ENCODE measurements at regions not wholly inside any gene's neighbourhood (a gene's known extent, or its start where the extent isn't known, plus 50 kb on each side); places are given as distances from the start of the nearest gene placed in this dataset.

GRCh38 chr20:41894255-41894963 is 276.2 kb upstream of the CHD6 start:
- in situ Hi-C loops (cut with MboI; ENCODE audit: low pct_unique_long_range_greater_than_20kb, low sequenced_read_pairs), result no loop called here

DNA sequence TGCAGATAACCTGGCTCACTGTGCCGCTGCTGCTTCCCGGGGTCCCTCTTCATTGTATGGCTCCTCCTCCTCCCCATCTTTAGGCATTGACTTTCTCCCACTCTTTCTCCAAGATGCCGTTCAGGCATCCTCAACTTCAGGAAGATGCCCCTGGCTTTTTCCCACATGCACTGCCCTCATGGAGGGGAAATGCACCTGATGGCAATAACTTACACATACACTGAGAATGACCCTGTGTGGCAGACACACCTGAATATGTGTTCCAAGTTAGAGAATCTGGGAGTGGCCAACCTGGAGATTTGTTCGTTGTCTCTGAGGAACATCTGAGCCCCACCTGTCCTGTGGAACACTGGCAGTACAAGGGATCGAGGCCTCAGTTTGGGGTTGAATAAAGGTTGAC is 273.9 kb upstream of the CHD6 start:
- no peak for DNase-seq
- in situ Hi-C loops (cut with MboI; ENCODE audit: low pct_unique_long_range_greater_than_20kb, low sequenced_read_pairs), result no loop called here

More at GRCh38 chr20:41894255-41894963, 276.2 kb upstream of the CHD6 start:
- no peak for DNase-seq

DNA sequence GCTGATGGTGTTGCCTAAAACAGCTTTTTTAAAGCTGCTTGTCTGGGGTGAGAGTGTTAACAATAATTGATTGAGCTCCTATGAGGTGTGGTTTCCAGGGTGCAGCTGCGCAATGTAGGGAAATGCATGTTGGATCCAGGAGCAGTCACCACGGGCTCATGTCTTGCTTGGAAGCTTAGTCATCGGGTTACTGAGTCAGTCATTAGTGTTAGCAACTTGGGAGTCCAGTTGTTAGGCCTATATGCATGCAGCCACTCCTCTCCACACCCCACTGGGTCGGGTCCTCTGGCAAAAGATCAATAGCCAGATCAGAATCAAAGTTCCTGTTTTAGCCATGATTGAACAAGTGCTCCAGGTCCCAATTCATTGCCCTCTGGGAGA is 271.7 kb upstream of the CHD6 start:
- DNase-seq, result no peak
- in situ Hi-C loops (cut with MboI; ENCODE audit: low pct_unique_long_range_greater_than_20kb, low sequenced_read_pairs), result no loop called here

DNA sequence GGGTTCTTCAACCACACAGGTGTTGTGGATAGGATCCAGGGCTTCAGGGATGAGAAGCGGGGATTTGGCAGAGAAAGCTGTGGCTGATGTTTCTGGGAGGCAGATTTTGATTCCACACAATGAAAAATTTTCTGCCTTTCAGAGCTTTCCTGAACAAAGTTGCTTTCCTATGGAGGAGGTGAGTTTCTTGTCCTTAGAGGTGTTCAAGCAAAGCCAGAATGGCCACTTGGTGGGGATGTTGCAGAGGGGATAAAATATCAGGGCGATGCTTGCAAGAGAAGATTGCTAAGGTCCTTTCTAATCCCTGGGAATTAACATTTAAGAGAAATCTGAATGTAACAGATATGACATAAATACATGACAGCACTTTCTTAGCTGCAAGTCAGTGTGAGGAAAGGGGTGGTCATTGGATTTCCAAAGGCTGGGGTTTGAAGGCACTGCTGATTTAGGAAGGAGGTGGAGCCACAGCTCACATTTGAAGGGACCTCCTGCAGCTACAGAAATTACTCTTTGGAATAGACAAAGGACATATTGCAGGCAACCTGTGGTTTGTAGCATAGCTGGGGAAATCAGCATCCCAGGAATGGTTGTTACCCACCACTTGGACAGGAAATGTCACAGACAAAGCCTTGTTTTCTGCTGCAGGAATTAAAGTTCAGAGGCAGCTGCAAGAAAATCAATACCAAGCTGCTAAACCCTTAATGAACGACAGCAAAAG is 271.1 kb upstream of the CHD6 start:
- in situ Hi-C loops (cut with MboI; ENCODE audit: low pct_unique_long_range_greater_than_20kb, low sequenced_read_pairs), result no loop called here
- no peak for DNase-seq

- DNase-seq, result no peak
- in situ Hi-C loops (cut with MboI; ENCODE audit: low pct_unique_long_range_greater_than_20kb, low sequenced_read_pairs), result no loop called here
Observed at GRCh38 chr20:41888434-41888833, 270.3 kb upstream of the CHD6 start.

DNA sequence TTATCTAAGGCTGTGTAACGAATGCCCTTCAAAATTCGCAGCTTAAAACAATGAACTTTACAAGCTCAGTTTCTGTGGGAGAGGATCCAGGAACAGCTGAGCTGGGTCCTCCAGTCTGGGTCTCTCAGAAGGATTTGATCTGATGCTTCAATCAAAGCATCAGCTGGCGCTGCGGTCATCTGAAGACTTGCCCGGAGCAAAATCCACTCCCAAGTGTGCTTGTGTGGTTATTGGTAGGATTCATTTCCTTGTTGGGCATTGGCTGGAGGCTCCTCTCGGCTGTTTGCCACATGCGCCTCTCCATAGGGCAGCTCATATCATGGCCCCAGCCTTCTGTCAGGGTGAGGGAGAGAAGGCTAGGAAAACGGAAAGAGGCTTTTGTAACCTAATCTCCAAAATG is 269.3 kb upstream of the CHD6 start:
- in situ Hi-C loops (cut with MboI; ENCODE audit: low pct_unique_long_range_greater_than_20kb, low sequenced_read_pairs), result no loop called here

GRCh38 chr20:41881466-41882046 is 263.4 kb upstream of the CHD6 start:
- DNase-seq, result no peak
- in situ Hi-C loops (cut with MboI; ENCODE audit: low pct_unique_long_range_greater_than_20kb, low sequenced_read_pairs), result no loop called here

More for the DNA sequence above, 269.3 kb upstream of the CHD6 start:
- DNase-seq, result no peak

GRCh38 chr20:41879123-41879522 is 260.9 kb upstream of the CHD6 start:
- in situ Hi-C loops (cut with MboI; ENCODE audit: low pct_unique_long_range_greater_than_20kb, low sequenced_read_pairs), result no loop called here
- DNase-seq, result no peak

- DNase-seq, result no peak
- in situ Hi-C loops (cut with MboI; ENCODE audit: low pct_unique_long_range_greater_than_20kb, low sequenced_read_pairs), result no loop called here
Observed at GRCh38 chr20:41877911-41878310, 259.7 kb upstream of the CHD6 start.

DNA sequence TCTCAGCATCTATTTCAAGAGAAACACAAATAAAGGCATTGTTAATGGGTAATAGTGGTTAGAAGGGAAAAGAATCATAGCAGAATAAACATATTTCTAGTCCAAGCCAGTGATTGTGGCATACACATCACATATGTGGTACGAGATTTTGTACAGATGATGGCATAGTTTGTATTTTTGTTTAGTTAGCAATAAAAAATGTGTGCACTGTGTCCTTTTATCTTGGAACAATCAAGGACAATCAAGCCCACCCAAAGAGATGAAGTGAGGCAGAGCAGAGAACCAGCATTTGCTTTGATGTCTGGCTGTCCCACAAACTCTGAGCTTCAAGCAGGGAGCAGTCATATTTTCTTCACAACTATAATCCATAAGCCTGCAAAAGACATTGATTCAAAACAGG is 256.5 kb upstream of the CHD6 start:
- in situ Hi-C loops (cut with MboI; ENCODE audit: low pct_unique_long_range_greater_than_20kb, low sequenced_read_pairs), result no loop called here
- DNase-seq, result no peak

DNA sequence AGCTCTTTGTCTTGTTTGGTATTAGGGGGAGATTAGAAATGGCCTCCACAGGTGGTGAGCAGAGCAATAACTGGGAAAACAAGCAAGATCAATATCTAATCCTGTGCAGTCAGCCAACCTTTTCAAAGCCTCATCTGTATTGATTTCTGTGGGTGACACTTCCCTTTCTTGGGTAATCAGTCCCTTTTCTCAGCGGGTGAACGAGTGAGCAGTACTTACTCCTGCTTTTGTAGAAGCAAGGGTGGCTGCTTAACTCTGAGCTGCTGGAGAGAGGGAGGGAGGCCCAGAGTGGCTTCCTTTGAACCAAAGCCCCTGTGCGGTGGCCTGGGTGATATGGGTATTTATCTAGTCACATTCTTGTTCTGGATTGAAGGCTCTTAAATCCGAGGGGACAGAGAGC is 254.8 kb upstream of the CHD6 start:
- DNase-seq, result no peak
- in situ Hi-C loops (cut with MboI; ENCODE audit: low pct_unique_long_range_greater_than_20kb, low sequenced_read_pairs), result no loop called here

DNA sequence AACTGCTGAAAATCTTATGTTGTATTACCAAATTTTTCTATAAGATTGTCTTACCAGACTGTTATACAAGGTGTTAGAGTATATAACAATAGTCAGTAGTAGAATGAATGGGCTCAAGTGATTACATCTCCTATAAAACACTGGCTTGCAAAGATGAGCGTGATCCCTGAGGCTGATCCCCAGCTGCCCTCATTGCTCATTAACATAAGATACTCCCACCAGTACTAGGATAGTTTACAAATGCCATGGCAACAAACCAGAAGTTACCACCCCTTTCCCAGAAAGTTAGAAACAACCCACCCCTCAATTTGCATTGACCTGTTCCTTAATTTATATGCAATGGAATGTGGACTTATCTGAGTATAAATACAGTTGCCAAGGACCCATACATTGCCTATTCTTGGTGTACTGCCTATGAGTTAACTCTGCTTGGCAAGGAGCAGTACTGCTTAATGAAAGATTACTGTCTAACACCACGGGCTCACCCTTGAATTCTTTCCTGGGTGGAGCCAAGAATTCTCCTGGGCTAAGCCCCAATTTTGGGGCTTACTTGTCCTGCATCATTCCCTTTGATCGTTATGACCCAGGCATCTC is 252.8 kb upstream of the CHD6 start:
- no peak for DNase-seq
- in situ Hi-C loops (cut with MboI; ENCODE audit: low pct_unique_long_range_greater_than_20kb, low sequenced_read_pairs), result no loop called here

- DNase-seq, result no peak
- in situ Hi-C loops (cut with MboI; ENCODE audit: low pct_unique_long_range_greater_than_20kb, low sequenced_read_pairs), result no loop called here
Observed at GRCh38 chr20:41869261-41869660, 251.1 kb upstream of the CHD6 start.

GRCh38 chr20:41865938-41866337 is 247.8 kb upstream of the CHD6 start:
- in situ Hi-C loops (cut with MboI; ENCODE audit: low pct_unique_long_range_greater_than_20kb, low sequenced_read_pairs), result no loop called here
- no peak for DNase-seq

DNA sequence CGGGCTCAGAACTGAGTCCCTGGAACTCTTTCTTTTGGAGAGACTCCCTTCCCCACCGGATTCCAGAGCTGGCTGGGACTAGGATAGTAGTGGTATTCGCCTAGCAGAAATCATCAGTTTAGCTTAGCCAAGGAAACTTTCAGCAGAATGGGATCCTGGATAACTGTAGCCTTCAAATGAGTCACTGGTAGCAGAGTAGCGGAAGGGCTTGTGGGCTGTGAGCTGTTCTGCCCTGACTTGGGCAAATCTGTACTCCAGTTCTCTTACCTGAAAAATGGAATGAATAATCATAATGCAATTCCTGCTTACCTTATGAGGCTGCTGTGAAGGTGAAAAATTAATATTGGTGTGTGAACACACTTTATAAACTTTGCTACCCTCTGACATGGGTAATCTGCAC is 244.3 kb upstream of the CHD6 start:
- DNase-seq, result no peak
- in situ Hi-C loops (cut with MboI; ENCODE audit: low pct_unique_long_range_greater_than_20kb, low sequenced_read_pairs), result no loop called here

GRCh38 chr20:41861772-41862422 is 243.7 kb upstream of the CHD6 start:
- in situ Hi-C loops (cut with MboI; ENCODE audit: low pct_unique_long_range_greater_than_20kb, low sequenced_read_pairs), result no loop called here
- DNase-seq, result no peak

GRCh38 chr20:41854765-41855164 is 236.6 kb upstream of the CHD6 start:
- no peak for DNase-seq
- in situ Hi-C loops (cut with MboI; ENCODE audit: low pct_unique_long_range_greater_than_20kb, low sequenced_read_pairs), result no loop called here

DNA sequence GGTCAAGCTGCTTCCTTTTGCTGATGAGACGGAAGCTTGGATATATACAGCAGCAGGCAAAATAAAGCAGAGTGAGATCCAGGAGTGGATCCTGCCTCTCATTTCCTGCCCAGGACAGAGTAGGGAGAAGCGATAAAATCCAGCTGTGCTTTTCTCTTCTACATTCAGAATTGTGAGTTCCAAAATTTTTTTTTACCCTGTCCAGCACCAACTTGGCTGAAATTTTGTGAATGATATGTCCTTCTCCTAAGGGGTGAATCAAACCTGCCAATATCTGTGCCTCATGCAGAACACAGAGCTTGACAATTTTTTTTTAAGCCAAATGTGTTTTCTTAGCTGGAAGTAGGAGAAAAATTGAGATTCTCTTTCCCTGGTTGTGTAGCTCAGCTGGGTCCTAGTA is 235.6 kb upstream of the CHD6 start:
- in situ Hi-C loops (cut with MboI; ENCODE audit: low pct_unique_long_range_greater_than_20kb, low sequenced_read_pairs), result no loop called here
- no peak for DNase-seq

- DNase-seq, result no peak
- in situ Hi-C loops (cut with MboI; ENCODE audit: low pct_unique_long_range_greater_than_20kb, low sequenced_read_pairs), result no loop called here
Observed at GRCh38 chr20:41848180-41848579, 230.0 kb upstream of the CHD6 start.
